ENCODE measurements at regions not wholly inside any gene's neighbourhood (a gene's known extent, or its start where the extent isn't known, plus 50 kb on each side); places are given as distances from the start of the nearest gene placed in this dataset.

DNA sequence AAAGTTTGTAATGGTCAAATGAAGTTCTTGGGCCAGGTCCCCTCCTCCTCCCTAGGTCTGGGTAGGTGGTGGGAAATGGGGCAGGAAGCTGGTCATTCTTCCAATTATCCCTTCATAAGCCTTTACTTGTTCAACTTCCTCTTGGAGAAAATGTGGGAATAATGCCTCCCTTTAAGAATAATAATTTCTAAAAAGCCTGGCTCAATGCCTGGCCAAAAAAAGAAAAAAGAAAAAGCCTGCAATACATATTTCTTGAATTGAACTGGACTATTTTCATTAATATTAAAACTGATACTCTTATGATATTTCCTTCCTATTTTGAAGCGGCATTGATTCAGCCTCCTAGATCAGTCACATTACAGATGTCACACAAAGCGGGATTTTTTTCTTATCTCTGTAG, 600.9 kb downstream of the CCDC171 start:
- TF ChIP-seq CTCF (IDR thresholded peaks at IDR 0.05) = no peak
- no peak for TF ChIP-seq POLR2A (IDR thresholded peaks at IDR 0.05)
